ENCODE measurements at regions not wholly inside any gene's neighbourhood (a gene's known extent, or its start where the extent isn't known, plus 50 kb on each side); places are given as distances from the start of the nearest gene placed in this dataset.

- no peak for DNase-seq (ENCODE audit: unreplicated experiment)
- CTCF ChIA-PET, result no interaction called here
- Mint-ChIP-seq H3K27me3 (ENCODE audit: insufficient read depth, unreplicated experiment) (no peaks in the 10 kb centered on the region), H3K36me3 (ENCODE audit: insufficient read depth, unreplicated experiment) (no peaks in the 10 kb centered on the region), H3K27ac (ENCODE audit: low read depth, unreplicated experiment) (no peak overlapping the region), H3K9me3 (ENCODE audit: unreplicated experiment) (no peaks in the 10 kb centered on the region), H3K4me1 (ENCODE audit: insufficient read depth, unreplicated experiment) (no peaks in the 10 kb centered on the region), H3K4me3 (ENCODE audit: unreplicated experiment) (no peak overlapping the region)
- intact Hi-C loops (cut with micrococcal nuclease), result no loop called here
- no TSS peak for BruUV-seq (replicated peaks)
- no peak for TF ChIP-seq CTCF (IDR thresholded peaks at IDR 0.05; ENCODE audit: unreplicated experiment)
- POLR2A ChIA-PET, result no interaction called here
Observed at GRCh38 chr4:35644591-35644990, 599.7 kb downstream of the ARAP2 start.

- POLR2A ChIA-PET, result interaction anchor here (0.6 kb wide), 1 partner anchor 207 kb away, joined by 3 read pairs; no protein-coding TSS in a partner anchor
- no TSS peak for BruUV-seq (replicated peaks)
- no peaks in the 10 kb centered on the region for H3K36me3 Mint-ChIP-seq (ENCODE audit: insufficient read depth, unreplicated experiment)
- H3K27ac Mint-ChIP-seq (ENCODE audit: low read depth, unreplicated experiment), result no peak overlapping the region
- intact Hi-C loops (cut with micrococcal nuclease), result no loop called here
- H3K4me3 Mint-ChIP-seq (ENCODE audit: unreplicated experiment), result no peak overlapping the region
- DNase-seq (ENCODE audit: unreplicated experiment), result no peak
- TF ChIP-seq CTCF (IDR thresholded peaks at IDR 0.05; ENCODE audit: unreplicated experiment), result no peak
- H3K9me3 Mint-ChIP-seq (ENCODE audit: unreplicated experiment), result no peaks in the 10 kb centered on the region
- CTCF ChIA-PET, result no interaction called here
- H3K27me3 Mint-ChIP-seq (ENCODE audit: insufficient read depth, unreplicated experiment), result no peaks in the 10 kb centered on the region
- no peaks in the 10 kb centered on the region for H3K4me1 Mint-ChIP-seq (ENCODE audit: insufficient read depth, unreplicated experiment)
Observed at GRCh38 chr4:35649011-35649410, 595.3 kb downstream of the ARAP2 start.

- Mint-ChIP-seq H3K4me3 (ENCODE audit: unreplicated experiment) (no peak overlapping the region), H3K9me3 (ENCODE audit: unreplicated experiment) (no peaks in the 10 kb centered on the region), H3K27ac (ENCODE audit: low read depth, unreplicated experiment) (no peak overlapping the region), H3K27me3 (ENCODE audit: insufficient read depth, unreplicated experiment) (no peaks in the 10 kb centered on the region), H3K4me1 (ENCODE audit: insufficient read depth, unreplicated experiment) (no peaks in the 10 kb centered on the region), H3K36me3 (ENCODE audit: insufficient read depth, unreplicated experiment) (no peaks in the 10 kb centered on the region)
- POLR2A ChIA-PET, result no interaction called here
- no TSS peak for BruUV-seq (replicated peaks)
- intact Hi-C loops (cut with micrococcal nuclease), result no loop called here
- no peak for TF ChIP-seq CTCF (IDR thresholded peaks at IDR 0.05; ENCODE audit: unreplicated experiment)
- peak; percentile 21 for DNase-seq (ENCODE audit: unreplicated experiment)
- CTCF ChIA-PET, result interaction anchor here (0.6 kb wide), 1 partner anchor 62 kb away, joined by 4 read pairs; no protein-coding TSS in a partner anchor
Observed at GRCh38 chr4:35649778-35650177, 594.5 kb downstream of the ARAP2 start.

GRCh38 chr4:35652197-35652596, 592.1 kb downstream of the ARAP2 start:
- Mint-ChIP-seq H3K27ac (ENCODE audit: low read depth, unreplicated experiment) (no peak overlapping the region), H3K4me3 (ENCODE audit: unreplicated experiment) (no peak overlapping the region), H3K9me3 (ENCODE audit: unreplicated experiment) (no peaks in the 10 kb centered on the region), H3K36me3 (ENCODE audit: insufficient read depth, unreplicated experiment) (no peaks in the 10 kb centered on the region), H3K4me1 (ENCODE audit: insufficient read depth, unreplicated experiment) (no peaks in the 10 kb centered on the region), H3K27me3 (ENCODE audit: insufficient read depth, unreplicated experiment) (no peaks in the 10 kb centered on the region)
- CTCF ChIA-PET, result no interaction called here
- TF ChIP-seq CTCF (IDR thresholded peaks at IDR 0.05; ENCODE audit: unreplicated experiment), result no peak
- POLR2A ChIA-PET, result no interaction called here
- DNase-seq (ENCODE audit: unreplicated experiment), result no peak
- intact Hi-C loops (cut with micrococcal nuclease), result no loop called here
- BruUV-seq (replicated peaks), result no TSS peak

All from MCF 10A (cell line).